GM23248 (cell line): ENCODE measurements at regions not wholly inside any gene's neighbourhood (a gene's known extent, or its start where the extent isn't known, plus 50 kb on each side); places are given as distances from the start of the nearest gene placed in this dataset.

Source experiments
- EZH2 ChIP-seq: fragments of 200-600 bp; sonication (generic); IDR thresholded peaks from 2 replicates; pipeline ENCODE4 v1.6.1; 2018; ENCODE audit warnings: antibody characterized with exemption, mild to moderate bottlenecking; ENCODE audit not compliant: insufficient read depth, poor library complexity, severe bottlenecking
- EZH2phosphoT487 ChIP-seq: fragments of 200-600 bp; sonication (generic); IDR thresholded peaks from 2 replicates; pipeline ENCODE4 v1.6.1; 2018; ENCODE audit warnings: antibody characterized with exemption, moderate library complexity, mild to moderate bottlenecking, low read depth; ENCODE audit not compliant: insufficient read depth

DNA sequence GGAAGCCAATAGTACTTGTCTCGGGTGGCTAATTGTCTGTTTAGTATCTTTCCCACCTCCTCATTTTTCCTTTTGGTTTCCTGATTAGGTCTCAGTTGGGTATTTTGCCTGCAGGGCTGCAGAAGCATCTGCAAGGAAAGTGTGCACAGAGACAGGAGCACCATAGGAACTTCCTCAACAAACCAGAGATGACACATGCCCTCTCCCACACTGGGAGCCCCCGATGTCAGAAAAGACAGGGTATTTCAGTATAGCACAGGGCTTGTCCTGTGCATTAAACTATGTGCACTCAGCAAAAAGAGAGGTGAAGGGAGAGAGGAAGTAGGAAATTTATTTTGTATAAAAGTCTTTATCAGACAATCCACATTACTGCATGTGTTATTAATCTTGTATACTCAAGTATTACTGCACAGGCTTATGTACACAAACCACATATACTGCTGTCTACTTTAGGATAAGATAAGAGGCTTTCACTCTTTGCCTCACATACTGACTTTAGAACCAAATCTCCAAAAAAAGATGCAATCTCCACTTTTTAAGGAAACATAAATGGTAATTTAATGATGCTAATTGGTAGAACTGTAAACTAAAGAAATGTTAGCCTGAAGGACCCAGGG, 501.0 kb downstream of the FOXO1 start:
- no peak for TF ChIP-seq EZH2
- TF ChIP-seq EZH2phosphoT487, result no peak
